K562 (cell line): ENCODE measurements at regions not wholly inside any gene's neighbourhood (a gene's known extent, or its start where the extent isn't known, plus 50 kb on each side); places are given as distances from the start of the nearest gene placed in this dataset.

Experiments used
- CBX5 ChIP-seq: IDR thresholded peaks from 2 replicates; pipeline ENCODE4 v1.6.1; 2014; ENCODE audit warnings: low read depth, borderline replicate concordance
- CTCF ChIP-seq, 3 experiments: IDR thresholded peaks in 2 of 3; conservative IDR thresholded peaks in 1 of 3; 2 replicates each; pipeline ENCODE4 v1.5.1; 2011 to 2012; ENCODE audit warnings: low read length in 3 of 3, mild to moderate bottlenecking in 3 of 3, control low read depth in 2 of 3, improper control_type of control experiment in 1 of 3, inconsistent platforms in 1 of 3, low read depth in 1 of 3, mixed read lengths in 1 of 3, moderate library complexity in 1 of 3; ENCODE audit not compliant: insufficient read depth in 2 of 3
- POLR2G ChIP-seq: fragments of 200-400 bp; formaldehyde crosslinking; IDR thresholded peaks from 2 replicates; pipeline ENCODE4 v1.6.1; 2017; ENCODE audit warnings: low read depth, mild to moderate bottlenecking, antibody characterized with exemption, low read length, moderate library complexity

- TF ChIP-seq CBX5 (no peak), POLR2G (no peak), CTCF (IDR thresholded peaks at IDR 0.05 in 2 of 3, conservative IDR thresholded peaks at IDR 0.05 in 1 of 3; ENCODE audit: insufficient read depth in 2 of 3, low read depth in 1 of 3, low read length in 3 of 3) (no peak)
These were observed 85.3 kb upstream of the FXR1 start for GRCh38 chr3:180827171-180827570.
